Stimulated activated CD8-positive, alpha-beta memory T cell treated with anti-CD3 and anti-CD28 coated beads, Interleukin-12 subunit alpha, Interleukin-12 subunit beta, amount 100 ng/mL, for 1 hour (primary cell): ENCODE measurements at regions not wholly inside any gene's neighbourhood (a gene's known extent, or its start where the extent isn't known, plus 50 kb on each side); places are given as distances from the start of the nearest gene placed in this dataset.
"Not testable (repeated sequence)": the region's sequence is repeated elsewhere in the genome, so short reads cannot be mapped to it uniquely, and the experiment has no call there.

Experiments used
- DNase-seq: peaks from one replicate; pipeline ENCODE4 v3.0.0-alpha.2; 2020; ENCODE audit warnings: low read depth

- not testable (repeated sequence) for DNase-seq
Observed at GRCh38 chr15:70364023-70364422, 266.3 kb upstream of the TLE3 start.

GRCh38 chr15:70362886-70363285, 265.2 kb upstream of the TLE3 start:
- no peak for DNase-seq

DNA sequence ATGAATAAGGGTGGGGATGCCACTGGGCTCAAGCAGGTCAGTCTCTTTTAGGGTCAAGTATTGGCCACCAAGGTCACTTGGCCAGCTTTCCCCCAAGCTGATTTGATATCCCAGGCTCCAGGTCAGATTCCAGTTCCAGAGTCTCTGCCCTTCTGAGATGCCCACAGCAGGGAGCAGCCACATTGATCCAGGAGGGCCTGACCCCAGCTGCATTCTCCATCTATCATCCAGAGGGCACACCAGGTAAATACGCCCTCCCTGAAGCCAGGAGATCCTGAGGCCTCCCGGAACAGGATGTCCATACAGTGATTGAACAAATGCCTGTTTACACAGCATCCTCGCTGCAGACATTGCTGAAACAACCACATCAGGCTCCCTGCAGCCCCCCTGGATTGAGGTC, 264.6 kb upstream of the TLE3 start:
- no peak for DNase-seq

DNA sequence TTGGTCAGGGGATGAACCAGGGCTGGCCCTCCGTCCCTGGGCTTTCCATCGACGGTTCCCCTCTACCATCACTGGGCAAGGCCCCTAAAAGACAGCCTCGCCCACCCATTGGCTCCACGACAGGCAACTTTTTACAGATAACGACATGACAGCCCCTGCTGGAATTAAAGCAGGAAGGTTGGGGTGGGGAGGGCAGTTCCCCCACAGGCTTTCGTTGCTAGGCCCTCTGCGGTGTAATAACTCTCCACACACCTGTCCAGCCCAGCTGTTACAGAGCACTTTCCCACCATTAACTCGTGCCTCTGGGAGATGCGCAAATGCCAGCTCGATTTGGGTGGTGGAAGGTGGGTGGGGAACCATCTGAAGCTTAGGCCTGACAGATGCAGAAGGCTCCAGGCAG, 264.2 kb upstream of the TLE3 start:
- DNase-seq = no peak

GRCh38 chr15:70361106-70361505, 263.4 kb upstream of the TLE3 start:
- DNase-seq = no peak

DNA sequence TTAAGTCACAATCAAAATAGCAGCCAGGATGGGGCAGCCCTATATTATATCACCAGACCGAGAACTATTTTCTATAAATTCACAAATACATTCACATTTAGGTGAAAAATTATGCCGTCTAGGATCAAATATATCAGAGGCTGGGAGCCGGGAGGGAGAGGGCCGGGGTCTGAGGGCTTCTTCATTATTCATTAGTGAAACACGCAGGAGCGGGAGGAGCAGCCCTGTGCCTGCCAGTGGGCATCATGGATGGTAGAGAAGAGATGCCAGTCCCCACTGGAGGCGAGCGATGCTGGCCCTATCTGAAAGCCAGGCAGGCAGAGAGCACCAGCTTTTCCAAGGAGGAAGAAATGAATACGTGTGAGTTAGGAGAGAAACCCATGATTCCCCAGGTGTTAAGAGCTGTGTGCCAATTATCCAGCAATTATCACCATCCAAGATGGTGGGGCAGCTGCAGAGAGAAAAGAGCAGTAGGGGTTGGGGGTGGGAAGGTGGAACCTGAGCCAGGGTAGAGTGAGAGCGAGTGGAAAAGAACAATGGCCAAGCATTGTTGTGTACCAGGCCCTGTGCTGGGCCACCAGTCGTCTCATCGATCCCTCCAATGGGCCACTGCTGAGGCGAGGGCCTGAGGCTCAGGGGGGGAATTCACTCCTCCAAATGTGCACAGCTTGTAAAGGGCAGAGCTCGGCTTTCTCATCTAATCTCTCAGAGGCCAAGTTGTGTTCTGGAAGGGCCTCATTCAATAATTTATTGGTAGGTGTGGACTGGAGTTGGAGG, 261.3 kb upstream of the TLE3 start:
- DNase-seq = no peak

- no peak for DNase-seq
Observed at GRCh38 chr15:70358011-70358819, 260.5 kb upstream of the TLE3 start.

GRCh38 chr15:70357453-70357852, 259.7 kb upstream of the TLE3 start:
- no peak for DNase-seq

- DNase-seq = no peak
Observed at GRCh38 chr15:70356919-70357318, 259.2 kb upstream of the TLE3 start.

GRCh38 chr15:70356062-70356860, 258.5 kb upstream of the TLE3 start:
- DNase-seq = no peak

- DNase-seq = no peak
Observed at GRCh38 chr15:70355275-70355795, 257.6 kb upstream of the TLE3 start.

- DNase-seq = no peak
Observed at GRCh38 chr15:70354346-70354905, 256.7 kb upstream of the TLE3 start.

DNA sequence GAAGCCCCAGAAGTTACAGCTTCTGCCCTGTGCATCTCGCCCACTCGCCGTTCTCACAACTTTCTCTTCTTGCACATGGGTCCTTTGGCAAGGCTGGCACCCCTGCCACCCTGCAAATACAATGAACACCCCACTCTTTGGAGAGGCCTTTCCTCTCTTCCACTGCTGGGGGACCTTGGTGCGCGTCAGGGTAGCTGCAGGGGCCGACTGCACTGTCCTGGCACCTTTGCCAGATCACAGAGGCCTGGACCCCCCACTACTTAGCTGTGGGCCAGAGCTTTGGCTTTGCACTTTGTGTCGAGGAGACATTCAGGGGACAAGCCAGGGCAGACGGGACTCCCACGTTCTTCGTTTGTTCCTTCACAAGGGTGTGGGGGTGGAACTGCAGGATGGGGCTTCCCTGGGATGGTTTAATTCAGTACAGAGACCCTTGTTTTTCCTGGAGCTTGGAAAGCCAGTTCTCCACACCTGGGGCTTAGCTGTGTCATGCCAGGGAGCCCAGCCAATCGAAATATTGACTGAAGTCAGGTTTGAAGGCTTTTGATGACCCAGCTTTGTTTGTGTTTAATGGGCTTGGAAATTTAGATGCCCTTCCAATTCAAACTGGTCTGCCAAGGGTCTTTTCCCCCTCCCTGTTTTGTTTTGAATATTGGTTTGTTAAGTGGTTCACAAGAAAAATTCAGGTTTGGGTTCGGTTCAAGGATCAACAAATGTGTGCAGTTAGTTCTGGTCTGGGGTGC, 256.1 kb upstream of the TLE3 start:
- no peak for DNase-seq

DNA sequence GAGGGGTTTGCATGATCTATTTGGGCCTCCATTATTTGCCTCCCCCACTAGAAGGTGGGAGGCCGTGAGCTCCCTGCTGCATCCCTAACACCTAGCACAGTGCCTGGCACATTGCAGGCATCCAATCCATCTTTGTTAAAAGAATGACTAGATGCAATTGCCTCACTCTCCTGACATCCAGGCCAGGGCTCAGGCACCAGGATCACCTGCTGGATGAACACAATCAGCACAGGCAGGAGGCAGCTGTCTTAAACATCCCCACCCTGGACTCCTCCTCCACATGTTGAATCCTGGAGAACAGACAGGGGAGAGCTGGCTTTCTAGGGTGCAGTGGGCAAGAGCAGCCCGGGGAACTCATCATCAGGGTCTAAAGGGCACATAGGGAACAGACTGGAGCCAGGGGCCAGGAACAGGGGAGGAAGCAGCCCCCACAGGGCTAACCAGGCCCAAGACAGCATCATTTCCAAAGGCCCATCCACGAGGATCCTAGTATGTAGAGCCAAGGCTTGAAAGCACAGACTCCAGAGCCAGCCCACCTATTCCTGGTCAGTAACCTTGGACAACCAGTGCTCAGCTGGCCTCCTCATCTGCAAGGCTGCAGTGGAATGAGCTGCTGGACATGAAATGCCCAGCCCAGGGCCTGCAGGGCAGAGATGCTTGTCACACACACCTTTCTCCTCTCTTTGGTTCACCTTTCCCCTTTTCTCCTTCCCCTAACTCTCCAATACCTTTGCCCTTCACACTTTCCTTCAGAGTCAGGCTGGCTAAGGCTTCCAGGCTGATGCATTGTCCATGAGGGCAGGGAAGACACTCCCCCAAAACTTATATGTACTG, 254.4 kb upstream of the TLE3 start:
- DNase-seq = no peak

DNA sequence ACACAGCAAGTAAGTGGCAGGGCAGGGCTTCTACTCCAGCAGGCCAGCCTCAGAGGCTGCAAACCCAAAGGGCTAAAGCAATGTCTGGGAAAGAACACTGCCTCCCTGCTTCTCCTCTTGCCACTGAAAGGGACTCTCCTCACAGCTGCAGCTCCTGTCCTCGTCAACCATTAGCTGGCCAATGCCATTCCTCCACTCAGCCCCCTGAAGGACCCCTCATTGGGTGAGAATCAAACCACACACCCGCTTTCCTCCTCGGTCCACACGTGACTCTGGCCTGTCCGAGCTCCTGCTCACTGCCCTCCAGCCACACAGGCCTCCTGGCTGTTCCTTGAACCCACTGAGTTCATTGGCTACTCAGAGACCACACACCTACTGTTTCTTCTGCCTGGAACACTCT, 253.7 kb upstream of the TLE3 start:
- no peak for DNase-seq

GRCh38 chr15:70348581-70349344, 251.0 kb upstream of the TLE3 start:
- no peak for DNase-seq

DNA sequence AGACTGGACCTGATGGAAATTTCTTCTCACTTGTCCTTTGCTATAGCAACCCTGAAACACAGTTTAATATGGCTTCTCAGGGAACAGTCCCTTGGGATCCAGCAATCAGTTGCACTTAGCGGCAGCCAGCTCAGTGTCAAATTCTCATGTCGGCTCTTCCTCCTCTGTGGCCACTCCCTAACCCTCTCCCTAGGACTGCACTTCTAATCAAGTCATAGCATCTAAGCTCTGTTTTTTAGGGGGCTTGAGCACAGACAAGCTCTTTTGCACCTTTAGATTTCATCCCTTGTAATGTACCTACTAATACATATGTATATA, 250.5 kb upstream of the TLE3 start:
- no peak for DNase-seq

- DNase-seq = no peak
Observed at GRCh38 chr15:70347321-70348225, 249.9 kb upstream of the TLE3 start.
